GM21447 (cell line): ENCODE measurements at regions not wholly inside any gene's neighbourhood (a gene's known extent, or its start where the extent isn't known, plus 50 kb on each side); places are given as distances from the start of the nearest gene placed in this dataset.
"Not testable (repeated sequence)": the region's sequence is repeated elsewhere in the genome, so short reads cannot be mapped to it uniquely, and the experiment has no call there.

Experiments
- ATAC-seq: cut with Tn5 transposase; IDR thresholded peaks from one replicate; pipeline ENCODE4 v1.9.1; 2021; ENCODE audit not compliant: unreplicated experiment

DNA sequence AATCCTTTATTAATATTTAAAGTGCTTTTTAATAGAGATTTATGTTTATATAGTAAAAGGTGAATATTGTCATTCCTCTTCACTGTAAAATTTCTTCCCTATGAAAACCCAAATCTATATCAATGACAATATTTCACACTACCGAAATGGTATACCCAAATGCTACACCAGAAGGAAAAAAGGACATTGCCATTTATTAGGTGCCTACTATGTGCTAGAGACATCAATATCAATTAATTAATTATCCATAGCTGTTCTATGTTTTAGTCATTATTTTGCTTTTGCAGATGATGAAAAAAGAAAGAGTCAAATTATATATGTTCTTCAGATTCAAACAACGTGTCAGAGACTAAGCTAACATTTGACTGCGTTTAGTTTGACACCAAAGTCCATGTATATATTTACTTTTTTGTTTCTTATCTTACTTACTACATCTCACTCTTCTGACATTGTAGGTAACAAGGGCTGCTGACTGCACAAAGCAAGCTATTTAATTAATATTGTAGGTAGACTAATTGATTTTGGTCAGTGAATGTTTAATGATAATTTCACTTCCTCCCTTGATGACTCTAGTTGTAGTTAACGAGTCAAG, 614.0 kb upstream of the FOXG1 start:
- ATAC-seq: no peak

- ATAC-seq: no peak
Measured at GRCh38 chr14:28157289-28157869, 609.2 kb upstream of the FOXG1 start.

- ATAC-seq: no peak
Measured at GRCh38 chr14:28157887-28158791, 608.4 kb upstream of the FOXG1 start.

DNA sequence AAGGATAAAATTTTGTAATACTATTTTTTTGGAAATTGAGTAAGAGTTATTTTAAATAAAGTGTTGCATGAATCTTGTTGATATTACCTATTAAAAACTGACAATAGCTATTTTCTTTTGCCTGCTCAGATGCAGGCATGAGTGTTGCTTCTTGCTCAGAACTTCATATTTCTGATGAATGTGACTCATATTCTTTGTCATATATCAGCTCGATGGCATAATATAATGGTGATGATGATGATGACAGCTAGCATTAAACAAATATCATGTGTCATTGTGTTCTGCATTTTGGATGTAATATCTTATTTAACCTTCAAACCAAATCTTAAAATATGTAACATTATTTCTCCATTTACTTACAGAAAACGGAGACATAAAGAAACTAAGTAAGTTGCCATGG, 605.5 kb upstream of the FOXG1 start:
- no peak for ATAC-seq

DNA sequence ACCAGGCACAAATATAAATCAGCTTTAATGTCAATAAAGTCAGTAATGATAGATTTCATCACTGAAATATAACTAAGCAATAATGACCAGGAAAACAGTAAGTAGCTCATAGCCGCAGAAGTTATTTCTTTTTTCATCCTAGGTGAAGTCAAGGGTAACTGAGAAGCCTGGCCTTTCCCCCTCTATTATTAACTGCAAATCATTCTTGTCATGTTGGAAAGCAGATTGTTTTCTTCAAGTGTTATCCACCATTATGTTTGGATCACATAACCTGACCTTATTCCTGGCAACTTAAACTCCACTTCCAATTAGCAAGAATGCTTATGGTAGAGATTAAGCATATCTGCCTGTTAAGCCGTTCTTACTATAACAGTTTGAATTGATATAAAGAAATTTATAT, 603.4 kb upstream of the FOXG1 start:
- ATAC-seq: no peak

- no peak for ATAC-seq
Measured at GRCh38 chr14:28163897-28164296, 602.7 kb upstream of the FOXG1 start.

DNA sequence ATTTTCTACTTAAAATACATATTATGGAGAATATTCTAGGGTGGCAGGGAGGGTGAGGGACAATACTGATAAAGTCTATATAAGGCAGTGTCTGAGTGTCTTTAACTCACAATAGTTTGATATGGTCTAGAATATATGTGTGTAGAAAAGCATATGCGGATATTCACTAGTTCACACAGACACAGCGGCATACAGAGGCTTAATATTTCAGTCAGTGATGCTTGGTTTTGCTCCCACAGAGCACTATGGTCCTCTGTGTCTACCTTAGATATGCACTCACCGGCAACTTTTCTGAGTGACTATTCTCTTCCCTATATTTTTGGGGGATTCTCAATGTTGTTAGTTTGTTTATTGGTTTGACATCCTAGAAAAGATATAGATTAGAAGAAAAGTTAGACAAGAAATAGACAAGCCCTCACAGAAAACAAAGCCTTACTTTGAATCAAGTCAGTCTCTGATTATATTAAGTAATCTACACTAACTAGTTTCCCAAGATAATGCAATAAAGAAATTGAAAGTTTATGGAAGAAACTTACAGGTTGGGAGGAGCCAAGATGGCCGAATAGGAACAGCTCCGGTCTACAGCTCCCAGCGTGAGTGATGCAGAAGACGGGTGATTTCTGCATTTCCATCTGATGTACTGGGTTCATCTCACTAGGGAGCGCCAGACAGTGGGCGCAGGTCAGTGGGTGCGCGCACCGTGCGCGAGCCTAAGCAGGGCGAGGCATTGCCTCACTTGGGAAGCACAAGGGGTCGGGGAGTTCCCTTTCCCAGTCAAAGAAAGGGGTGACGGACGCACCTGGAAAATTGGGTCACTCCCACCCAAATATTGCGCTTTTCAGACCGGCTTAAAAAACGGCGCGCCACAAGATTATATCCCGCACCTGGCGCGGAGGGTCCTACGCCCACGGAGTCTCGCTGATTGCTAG, 578.4 kb upstream of the FOXG1 start:
- ATAC-seq: not testable (repeated sequence)

GRCh38 chr14:28196878-28197277, 569.7 kb upstream of the FOXG1 start:
- no peak for ATAC-seq

- ATAC-seq: no peak
Measured at GRCh38 chr14:28220391-28220790, 546.2 kb upstream of the FOXG1 start.

GRCh38 chr14:28240909-28241308, 525.7 kb upstream of the FOXG1 start:
- ATAC-seq: no peak

DNA sequence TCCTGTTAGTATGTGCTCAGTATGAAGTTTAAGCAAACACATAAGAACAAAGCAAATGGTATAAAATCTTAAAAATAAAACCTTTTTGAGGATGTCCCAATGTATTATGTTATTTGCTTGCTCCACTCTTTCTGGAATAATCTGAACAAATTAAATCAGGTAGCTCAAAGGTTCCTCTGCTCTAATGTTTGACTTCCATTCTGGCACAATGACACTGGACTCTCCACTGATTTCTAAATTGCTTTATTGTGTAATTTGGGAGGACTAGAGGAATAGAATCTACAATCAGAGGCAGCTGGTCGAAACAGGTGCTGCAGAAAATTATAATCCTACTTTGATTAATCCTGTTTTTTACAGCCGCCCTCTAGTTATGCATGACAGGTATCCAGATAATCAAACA, 523.7 kb upstream of the FOXG1 start:
- ATAC-seq: no peak

- ATAC-seq: no peak
Measured at GRCh38 chr14:28243600-28243999, 523.0 kb upstream of the FOXG1 start.

DNA sequence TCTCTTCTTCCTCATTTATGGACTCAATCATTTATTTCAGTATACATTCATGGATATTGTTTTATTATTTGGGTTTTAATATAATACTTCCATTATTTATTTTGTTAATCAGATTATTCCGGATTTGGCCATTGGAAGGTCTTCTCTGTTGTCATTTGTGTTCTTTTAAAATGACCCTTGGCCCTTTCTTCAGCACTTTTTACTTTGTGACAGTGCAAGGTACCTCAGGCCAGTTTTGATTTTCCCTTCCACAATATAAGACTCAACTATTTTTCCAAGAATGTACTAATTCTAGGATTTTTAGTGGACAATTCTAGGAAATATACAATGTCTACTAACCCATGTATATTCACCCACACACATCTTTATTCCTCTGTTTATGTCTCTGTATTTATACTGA, 521.4 kb upstream of the FOXG1 start:
- ATAC-seq: no peak

GRCh38 chr14:28247491-28247890, 519.1 kb upstream of the FOXG1 start:
- ATAC-seq: no peak

DNA sequence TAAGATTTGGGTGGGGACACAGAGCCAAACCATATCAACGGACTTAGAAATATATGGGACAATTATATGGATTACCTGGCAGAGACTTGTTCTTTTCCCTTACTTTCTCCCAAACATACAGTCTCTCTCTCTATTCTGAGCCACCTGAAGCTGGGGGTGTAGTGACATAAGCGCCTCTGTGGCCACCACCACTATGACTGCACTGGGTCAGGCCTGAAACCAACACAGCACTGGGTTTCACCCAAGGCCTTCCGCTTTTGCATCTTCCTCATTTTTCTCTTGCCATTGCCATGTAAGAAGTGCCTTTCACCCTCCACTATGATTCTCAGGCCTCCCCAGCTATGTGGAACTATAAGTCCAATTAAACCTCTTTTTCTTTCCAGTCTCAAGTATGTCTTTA, 514.5 kb upstream of the FOXG1 start:
- ATAC-seq: not testable (repeated sequence)

DNA sequence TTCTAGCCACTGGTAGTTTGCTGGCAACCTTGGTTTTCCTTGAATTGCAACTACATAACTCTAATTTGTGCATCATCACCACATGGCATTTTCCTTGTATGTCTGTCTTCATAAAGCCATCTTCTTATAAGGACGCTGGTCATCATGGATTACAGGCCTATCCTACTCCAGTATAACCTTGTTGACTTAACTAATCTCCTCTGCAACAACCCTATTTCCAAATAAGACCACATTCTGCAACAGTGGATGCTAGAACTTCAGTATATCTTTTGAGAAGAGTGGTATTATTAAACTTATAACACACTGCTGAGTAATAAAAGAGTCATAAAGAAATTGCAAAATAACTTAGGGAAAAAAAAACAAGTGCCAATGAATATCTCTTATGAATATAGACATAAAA, 511.8 kb upstream of the FOXG1 start:
- no peak for ATAC-seq

DNA sequence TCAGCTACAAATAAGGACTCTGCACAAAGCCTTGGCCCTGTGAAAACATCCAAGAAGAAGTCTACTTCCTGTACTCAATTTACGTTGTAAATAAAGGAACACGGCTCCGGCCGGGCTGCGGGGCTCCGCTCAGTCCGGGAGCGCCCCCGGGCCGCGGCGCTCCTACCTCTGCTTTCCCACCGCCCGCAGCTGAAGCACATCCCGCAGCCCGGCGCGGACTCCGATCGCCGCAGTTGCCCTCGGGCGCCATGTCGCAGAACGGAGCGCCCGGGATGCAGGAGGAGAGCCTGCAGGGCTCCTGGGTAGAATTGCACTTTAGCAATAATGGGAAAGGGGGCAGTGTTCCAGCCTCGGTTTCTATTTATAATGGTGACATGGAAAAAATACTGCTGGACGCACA, 502.3 kb upstream of the FOXG1 start:
- ATAC-seq: no peak

DNA sequence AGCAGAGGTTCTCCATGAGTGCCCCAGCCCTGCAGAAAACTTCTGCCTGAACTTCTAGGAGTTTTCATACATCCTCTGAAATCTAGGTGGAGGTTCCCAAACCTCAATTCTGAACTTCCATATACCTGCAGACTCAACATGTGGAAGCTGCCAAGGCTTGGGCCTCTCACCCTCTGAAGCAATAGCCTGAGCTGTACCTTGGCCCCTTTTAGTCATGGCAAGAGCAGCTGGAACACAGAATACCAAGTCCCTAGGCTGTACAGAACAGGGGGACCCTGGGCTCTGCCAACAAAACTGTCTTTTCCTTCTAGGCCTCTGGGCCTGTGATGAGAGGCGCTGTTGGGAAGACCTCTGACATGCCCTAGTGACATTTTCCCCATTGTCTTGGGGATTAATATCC, 494.3 kb upstream of the FOXG1 start:
- no peak for ATAC-seq

- ATAC-seq: no peak
Measured at GRCh38 chr14:28280530-28280929, 486.1 kb upstream of the FOXG1 start.

DNA sequence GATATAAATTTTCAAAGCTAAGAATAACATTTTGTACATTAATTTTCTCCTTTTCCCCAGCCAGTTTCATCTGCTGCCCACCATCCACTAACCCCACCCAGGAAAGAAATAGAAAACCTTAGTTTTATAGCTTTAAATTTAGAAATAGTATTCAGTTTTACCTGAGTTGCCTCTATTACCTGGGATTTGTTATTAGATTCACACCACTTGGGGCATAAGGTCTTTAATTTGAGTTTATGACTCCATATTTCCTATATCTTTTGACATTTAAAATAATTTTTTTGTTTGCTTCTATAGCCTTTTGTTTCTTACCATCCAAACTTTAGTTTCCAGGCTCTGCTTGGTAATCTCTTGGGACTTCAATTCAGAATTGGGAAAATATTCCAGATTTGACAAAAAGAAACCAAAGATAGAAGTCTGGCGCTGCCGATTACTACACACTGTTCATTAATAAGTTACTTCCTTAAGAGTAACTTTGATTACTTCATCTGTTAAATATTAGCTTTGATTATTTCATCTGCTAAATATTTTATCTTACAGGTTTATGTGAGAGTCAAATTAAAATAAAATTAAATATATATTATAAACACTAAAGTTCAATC, 485.5 kb upstream of the FOXG1 start:
- ATAC-seq: no peak
